Mesenchymal stem cell (in vitro differentiated cells and primary cell): ENCODE measurements at regions not wholly inside any gene's neighbourhood (a gene's known extent, or its start where the extent isn't known, plus 50 kb on each side); places are given as distances from the start of the nearest gene placed in this dataset.

Experiments
- DNase-seq: peaks from one replicate; pipeline ENCODE4 v3.0.0-alpha.2; 2013
- H2AFZ ChIP-seq: one replicate; pipeline ENCODE4 v1.6.1; 2013; ENCODE audit warnings: low read depth, mild to moderate bottlenecking, control low read depth, inconsistent platforms, low read length, moderate library complexity
- H2AK5ac ChIP-seq: 2 replicates; pipeline ENCODE4 v1.6.1; 2013; ENCODE audit warnings: low read length, moderate library complexity, mild to moderate bottlenecking, inconsistent platforms; ENCODE audit not compliant: severe bottlenecking
- H2BK120ac ChIP-seq: one replicate; pipeline ENCODE4 v1.6.1; 2013; ENCODE audit warnings: low read depth, mild to moderate bottlenecking, inconsistent platforms, low read length, moderate library complexity
- H2BK12ac ChIP-seq, 2 experiments: one replicate each; pipeline ENCODE4 v1.6.1; 2013; ENCODE audit warnings: inconsistent platforms in 2 of 2, low read length in 2 of 2, mild to moderate bottlenecking in 2 of 2, moderate library complexity in 2 of 2, control low read depth in 1 of 2
- H2BK15ac ChIP-seq: one replicate; pipeline ENCODE4 v1.6.1; 2013; ENCODE audit warnings: mild to moderate bottlenecking, low read depth, inconsistent platforms; ENCODE audit not compliant: poor library complexity, severe bottlenecking
- H2BK5ac ChIP-seq: 2 replicates; pipeline ENCODE4 v1.6.1; 2013; ENCODE audit warnings: low read depth, mild to moderate bottlenecking, low read length, control low read depth, inconsistent platforms; ENCODE audit not compliant: poor library complexity, severe bottlenecking
- H3K14ac ChIP-seq, 2 experiments: one replicate each; pipeline ENCODE4 v1.6.1; 2013; ENCODE audit warnings: inconsistent platforms in 2 of 2, low read length in 2 of 2, control low read depth in 1 of 2, mild to moderate bottlenecking in 1 of 2, moderate library complexity in 1 of 2
- H3K18ac ChIP-seq, 2 experiments: one replicate each; pipeline ENCODE4 v1.6.1; 2013; ENCODE audit warnings: inconsistent platforms in 2 of 2, low read length in 2 of 2, control low read depth in 1 of 2, low read depth in 1 of 2, mild to moderate bottlenecking in 1 of 2
- H3K23ac ChIP-seq, 2 experiments: one replicate each; pipeline ENCODE4 v1.6.1; 2013; ENCODE audit warnings: inconsistent platforms in 2 of 2, low read length in 2 of 2, mild to moderate bottlenecking in 2 of 2, moderate library complexity in 2 of 2, control low read depth in 1 of 2
- H3K27ac ChIP-seq: 2 replicates; pipeline ENCODE4 v1.5.1; 2013; ENCODE audit warnings: mild to moderate bottlenecking, moderate library complexity, low read length, control low read depth, inconsistent platforms; ENCODE audit not compliant: poor library complexity, severe bottlenecking
- H3K27me3 ChIP-seq, 2 experiments: 2 replicates each; pipeline versions ENCODE4 v1.6.1 to v1.7.0; 2013; ENCODE audit warnings: low read length in 2 of 2, mild to moderate bottlenecking in 2 of 2, moderate library complexity in 2 of 2, control low read depth in 1 of 2, inconsistent platforms in 1 of 2; ENCODE audit not compliant: control insufficient read depth in 1 of 2, insufficient read depth in 1 of 2
- H3K36me3 ChIP-seq, 2 experiments: 2 replicates each; pipeline versions ENCODE4 v1.6.1 to v1.7.0; 2013; ENCODE audit warnings: low read length in 2 of 2, control low read depth in 1 of 2, inconsistent platforms in 1 of 2, low read depth in 1 of 2, mild to moderate bottlenecking in 1 of 2; ENCODE audit not compliant: insufficient read depth in 2 of 2, control insufficient read depth in 1 of 2
- H3K4ac ChIP-seq, 2 experiments: one replicate each; pipeline ENCODE4 v1.6.1; 2013; ENCODE audit warnings: inconsistent platforms in 2 of 2, low read length in 2 of 2, mild to moderate bottlenecking in 2 of 2, moderate library complexity in 2 of 2, control low read depth in 1 of 2, low read depth in 1 of 2
- H3K4me1 ChIP-seq: 2 replicates; pipeline ENCODE4 v1.6.1; 2013; ENCODE audit warnings: low read depth, low read length, control low read depth; ENCODE audit not compliant: control insufficient read depth, insufficient read depth
- H3K4me2 ChIP-seq: 2 replicates; pipeline ENCODE4 v1.6.1; 2013; ENCODE audit warnings: low read length, mild to moderate bottlenecking, inconsistent platforms; ENCODE audit not compliant: poor library complexity, severe bottlenecking
- H3K4me3 ChIP-seq, 2 experiments: 2 replicates each; pipeline versions ENCODE4 v1.5.1 to v1.7.0; 2013; ENCODE audit warnings: low read length in 2 of 2, mild to moderate bottlenecking in 2 of 2, control low read depth in 1 of 2, low read depth in 1 of 2; ENCODE audit not compliant: insufficient read depth in 1 of 2
- H3K79me1 ChIP-seq: replicated peaks from 2 replicates; pipeline ENCODE4 v1.6.1; 2013; ENCODE audit warnings: mild to moderate bottlenecking, control low read depth, low read length, inconsistent platforms; ENCODE audit not compliant: poor library complexity, severe bottlenecking
- H3K9ac ChIP-seq: 2 replicates; pipeline ENCODE4 v1.7.0; 2013; ENCODE audit warnings: mild to moderate bottlenecking, low read length, moderate library complexity
- H3K9me3 ChIP-seq: 2 replicates; pipeline ENCODE4 v1.7.0; 2013; ENCODE audit warnings: mild to moderate bottlenecking, low read length; ENCODE audit not compliant: control insufficient read depth
- H4K8ac ChIP-seq: one replicate; pipeline ENCODE4 v1.6.1; 2013; ENCODE audit warnings: inconsistent platforms, mild to moderate bottlenecking, low read length, moderate library complexity
- H4K91ac ChIP-seq: one replicate; pipeline ENCODE4 v1.6.1; 2013; ENCODE audit warnings: mild to moderate bottlenecking, low read length, inconsistent platforms
- WGBS: methylation state at CpG from one replicate; pipeline ENCODE4 v1.1.7; 2013; ENCODE audit warnings: mixed read lengths; 5-methylcytosine and 5-hydroxymethylcytosine counted together

- Histone ChIP-seq H3K23ac (no peak overlapping the region), H3K36me3 (no peaks in the 10 kb centered on the region), H3K27me3 (no peaks in the 10 kb centered on the region), H3K9me3 (no peaks in the 10 kb centered on the region), H3K79me1 (no peaks in the 10 kb centered on the region), H2BK5ac (no peak overlapping the region), H2AFZ (no peak overlapping the region), H3K14ac (no peak overlapping the region), H2BK12ac (no peak overlapping the region), H2AK5ac (no peak overlapping the region), H2BK15ac (no peak overlapping the region), H3K4me2 (no peak overlapping the region), H3K4me3 (no peak overlapping the region), H3K4me1 (no peaks in the 10 kb centered on the region), H3K9ac (no peak overlapping the region), H4K8ac (no peak overlapping the region), H4K91ac (no peak overlapping the region), H2BK120ac (no peak overlapping the region), H3K27ac (no peak overlapping the region), H3K4ac (no peak overlapping the region), H3K18ac (no peak overlapping the region)
- no peak for DNase-seq
- WGBS, result 89% methylated on average over 9 of the region's 10 CpGs
Observed at GRCh38 chr10:36692759-36693158, 432.6 kb upstream of the ANKRD30A start.

- H3K9me3 ChIP-seq, result no peaks in the 10 kb centered on the region
- H4K8ac ChIP-seq, result no peak overlapping the region
- WGBS, result no CpG with 5 or more reads among the region's 1 CpG
Observed at GRCh38 chr10:36688717-36689116, 436.7 kb upstream of the ANKRD30A start.

GRCh38 chr10:36683421-36683820 is 442.0 kb upstream of the ANKRD30A start:
- Histone ChIP-seq H4K8ac (no peak overlapping the region), H3K9me3 (no peaks in the 10 kb centered on the region), H3K79me1 (no peaks in the 10 kb centered on the region), H3K4ac (no peak overlapping the region), H3K9ac (no peak overlapping the region), H3K18ac (no peak overlapping the region), H3K27ac (no peak overlapping the region), H3K27me3 (no peaks in the 10 kb centered on the region), H3K23ac (no peak overlapping the region), H2AK5ac (no peak overlapping the region), H3K4me1 (no peaks in the 10 kb centered on the region), H3K14ac (no peak overlapping the region), H2BK120ac (no peak overlapping the region), H3K4me3 (no peak overlapping the region), H2BK15ac (no peak overlapping the region), H3K36me3 (no peaks in the 10 kb centered on the region), H2BK12ac (no peak overlapping the region), H4K91ac (no peak overlapping the region), H3K4me2 (no peak overlapping the region), H2AFZ (no peak overlapping the region), H2BK5ac (no peak overlapping the region)
- WGBS, result no CpG with 5 or more reads among the region's 2 CpGs
- DNase-seq, result no peak

More at GRCh38 chr10:36688717-36689116, 436.7 kb upstream of the ANKRD30A start:
- H3K23ac ChIP-seq, result no peak overlapping the region
- no peak overlapping the region for H2AFZ ChIP-seq
- H2BK15ac ChIP-seq, result no peak overlapping the region
- H4K91ac ChIP-seq, result no peak overlapping the region
- no peak overlapping the region for H2BK12ac ChIP-seq
- H3K79me1 ChIP-seq, result no peaks in the 10 kb centered on the region
- H3K9ac ChIP-seq, result no peak overlapping the region
- no peak overlapping the region for H2AK5ac ChIP-seq
- H2BK120ac ChIP-seq, result no peak overlapping the region
- no peak overlapping the region for H3K18ac ChIP-seq
- no peak overlapping the region for H2BK5ac ChIP-seq
- H3K27ac ChIP-seq, result no peak overlapping the region
- H3K4me1 ChIP-seq, result no peaks in the 10 kb centered on the region
- no peak overlapping the region for H3K4ac ChIP-seq
- H3K14ac ChIP-seq, result no peak overlapping the region
- H3K36me3 ChIP-seq, result no peaks in the 10 kb centered on the region
- no peaks in the 10 kb centered on the region for H3K27me3 ChIP-seq
- H3K4me2 ChIP-seq, result no peak overlapping the region
- no peak overlapping the region for H3K4me3 ChIP-seq
- DNase-seq, result no peak

- WGBS, result 10% methylated on average over 2 of the region's 4 CpGs
- no peak overlapping the region for H3K4me3 ChIP-seq
- DNase-seq, result peak; percentile 65
- H3K4me1 ChIP-seq, result no peaks in the 10 kb centered on the region
- H3K27me3 ChIP-seq, result no peaks in the 10 kb centered on the region
- H3K9ac ChIP-seq, result no peak overlapping the region
- H3K4me2 ChIP-seq, result no peak overlapping the region
- H3K9me3 ChIP-seq, result no peaks in the 10 kb centered on the region
- H2BK5ac ChIP-seq, result no peak overlapping the region
- no peak overlapping the region for H3K27ac ChIP-seq
- no peak overlapping the region for H2BK120ac ChIP-seq
- no peak overlapping the region for H3K23ac ChIP-seq
- H3K79me1 ChIP-seq, result no peaks in the 10 kb centered on the region
- H4K91ac ChIP-seq, result no peak overlapping the region
- no peak overlapping the region for H3K4ac ChIP-seq
- H2AK5ac ChIP-seq, result no peak overlapping the region
- H2AFZ ChIP-seq, result no peak overlapping the region
- no peak overlapping the region for H3K14ac ChIP-seq
- H2BK12ac ChIP-seq, result no peak overlapping the region
- no peak overlapping the region for H4K8ac ChIP-seq
- no peak overlapping the region for H2BK15ac ChIP-seq
- H3K18ac ChIP-seq, result no peak overlapping the region
- H3K36me3 ChIP-seq, result no peaks in the 10 kb centered on the region
Observed at GRCh38 chr10:36681751-36682632, 443.4 kb upstream of the ANKRD30A start.
